Retinal pigment epithelial cell (primary cell): ENCODE measurements at regions not wholly inside any gene's neighbourhood (a gene's known extent, or its start where the extent isn't known, plus 50 kb on each side); places are given as distances from the start of the nearest gene placed in this dataset.

Source experiments
- DNase-seq: peaks from one replicate; pipeline ENCODE4 v3.0.0-alpha.2; 2010; ENCODE audit warnings: low read depth
- H3K4me3 ChIP-seq: 2 replicates; pipeline ENCODE4 v1.5.1; 2011; ENCODE audit warnings: mild to moderate bottlenecking, low read length, control low read depth, moderate library complexity
- TF ChIP-seq, protein P1 (sequence below): conservative IDR thresholded peaks from 2 replicates; pipeline ENCODE4 v1.5.1; 2011; ENCODE audit warnings: low read depth, low read length, control low read depth, inconsistent platforms

DNA sequence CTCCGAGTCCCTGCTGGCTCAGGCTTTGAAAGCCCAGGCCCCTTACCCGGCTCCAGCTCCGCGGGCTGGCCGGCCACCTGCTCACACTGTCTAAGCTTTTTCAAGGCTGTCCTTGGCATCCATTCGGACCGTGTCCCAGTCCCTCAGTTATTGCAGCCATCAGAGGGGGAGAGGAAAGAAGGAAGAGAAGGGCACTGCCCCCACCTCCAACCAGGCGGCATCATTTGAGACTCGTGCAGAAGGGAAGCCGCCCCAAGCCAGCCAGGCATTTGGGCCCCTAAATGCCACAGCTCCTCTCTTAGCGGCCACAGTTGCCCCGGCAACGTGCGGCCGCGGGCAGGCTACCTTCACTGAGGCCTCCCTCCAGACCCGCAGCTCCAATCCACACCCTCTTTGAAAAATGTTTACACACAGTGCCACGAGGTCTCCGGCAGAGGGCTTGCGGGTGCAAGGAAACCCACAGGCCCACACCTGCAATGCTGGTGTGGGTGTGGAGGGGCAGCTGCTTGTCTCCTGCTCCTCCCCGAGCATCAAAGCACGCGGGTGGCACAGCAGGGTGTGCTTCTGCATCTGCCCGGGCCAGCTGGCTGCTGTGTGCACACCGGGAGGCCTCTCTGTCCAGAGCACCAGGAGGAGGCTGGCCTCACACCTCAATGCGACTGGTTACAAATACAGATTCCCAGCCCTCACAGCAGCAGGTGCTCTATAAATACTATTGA, 124.4 kb downstream of the CTTN start:
- TF ChIP-seq, protein P1, sequence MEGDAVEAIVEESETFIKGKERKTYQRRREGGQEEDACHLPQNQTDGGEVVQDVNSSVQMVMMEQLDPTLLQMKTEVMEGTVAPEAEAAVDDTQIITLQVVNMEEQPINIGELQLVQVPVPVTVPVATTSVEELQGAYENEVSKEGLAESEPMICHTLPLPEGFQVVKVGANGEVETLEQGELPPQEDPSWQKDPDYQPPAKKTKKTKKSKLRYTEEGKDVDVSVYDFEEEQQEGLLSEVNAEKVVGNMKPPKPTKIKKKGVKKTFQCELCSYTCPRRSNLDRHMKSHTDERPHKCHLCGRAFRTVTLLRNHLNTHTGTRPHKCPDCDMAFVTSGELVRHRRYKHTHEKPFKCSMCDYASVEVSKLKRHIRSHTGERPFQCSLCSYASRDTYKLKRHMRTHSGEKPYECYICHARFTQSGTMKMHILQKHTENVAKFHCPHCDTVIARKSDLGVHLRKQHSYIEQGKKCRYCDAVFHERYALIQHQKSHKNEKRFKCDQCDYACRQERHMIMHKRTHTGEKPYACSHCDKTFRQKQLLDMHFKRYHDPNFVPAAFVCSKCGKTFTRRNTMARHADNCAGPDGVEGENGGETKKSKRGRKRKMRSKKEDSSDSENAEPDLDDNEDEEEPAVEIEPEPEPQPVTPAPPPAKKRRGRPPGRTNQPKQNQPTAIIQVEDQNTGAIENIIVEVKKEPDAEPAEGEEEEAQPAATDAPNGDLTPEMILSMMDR: peak; percentile 35
- DNase-seq: no peak
- H3K4me3 ChIP-seq: no peak overlapping the region

DNA sequence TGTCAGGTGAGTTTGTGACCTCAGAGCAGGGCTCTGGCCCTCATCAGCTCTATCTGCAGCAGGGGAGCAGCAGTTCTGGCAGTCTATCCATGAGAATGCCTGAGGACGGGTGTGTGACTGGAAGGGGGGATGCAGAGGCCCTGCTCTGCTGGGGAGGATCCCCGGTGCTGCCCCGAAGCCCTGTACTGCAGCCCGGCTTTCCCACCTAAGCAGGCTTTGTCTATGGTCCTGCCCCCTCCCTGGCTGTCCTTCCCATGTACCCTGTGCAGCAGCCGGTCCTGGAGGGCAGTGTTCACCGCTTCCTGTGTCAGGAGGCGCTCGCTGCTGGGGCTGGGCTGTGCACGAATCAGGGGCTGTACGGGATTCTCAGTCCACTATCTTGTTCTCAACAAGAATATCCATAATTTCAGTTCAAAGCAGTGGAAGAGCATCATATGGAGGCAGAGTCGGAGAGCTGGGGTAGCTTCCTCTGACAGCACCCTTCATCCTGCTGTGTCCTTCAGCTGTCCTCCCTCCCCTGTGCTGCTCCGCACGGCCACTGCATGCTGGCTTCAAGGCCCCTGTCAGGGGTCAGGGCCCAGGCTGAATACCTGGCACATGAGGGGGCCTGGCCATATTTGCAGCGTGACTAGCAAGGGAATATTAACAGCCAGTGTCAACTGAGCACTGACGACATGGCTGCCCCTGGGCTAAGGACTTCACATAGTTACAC, 125.2 kb downstream of the CTTN start:
- TF ChIP-seq, protein P1: no peak
- DNase-seq: no peak
- no peak overlapping the region for H3K4me3 ChIP-seq

DNA sequence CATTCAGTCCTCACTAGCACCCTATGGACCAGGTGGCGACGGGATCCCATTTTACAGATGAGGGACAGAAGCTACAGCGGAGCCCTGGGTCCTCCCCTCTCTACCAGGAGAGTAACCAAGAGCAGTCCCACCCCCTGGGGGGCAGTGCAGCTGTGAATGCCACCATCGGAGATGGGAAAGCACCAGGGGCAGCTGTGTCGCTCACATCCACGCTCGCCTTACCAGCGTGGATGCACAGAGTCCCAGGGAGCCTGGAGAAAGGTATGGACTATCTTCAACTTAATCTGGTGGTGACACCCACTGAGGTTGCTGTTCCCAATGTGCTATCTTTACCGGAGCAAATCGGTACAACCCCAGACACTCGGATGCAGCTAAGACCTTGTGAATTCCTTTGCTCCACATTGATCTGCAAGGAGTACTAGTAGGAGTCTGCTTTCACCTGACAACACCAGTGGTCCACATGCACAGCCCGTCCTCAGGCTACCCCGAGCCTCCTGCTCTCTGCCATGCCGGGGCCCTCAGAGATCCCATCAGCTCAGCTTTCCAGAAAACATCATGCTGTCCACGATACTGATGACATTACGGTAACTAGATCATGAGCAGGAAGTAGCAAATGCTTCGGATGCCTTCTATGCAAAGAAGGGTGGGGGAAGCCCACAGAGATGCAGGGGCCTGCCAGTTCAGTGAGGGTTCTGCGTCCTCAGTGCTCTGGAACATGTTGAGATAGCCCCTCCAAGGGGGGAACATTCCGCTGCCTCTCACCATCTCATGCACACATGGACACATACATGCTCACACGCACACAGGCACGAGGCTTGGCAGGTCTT, 126.0 kb downstream of the CTTN start:
- TF ChIP-seq, protein P1: no peak
- DNase-seq: no peak
- no peak overlapping the region for H3K4me3 ChIP-seq

DNA sequence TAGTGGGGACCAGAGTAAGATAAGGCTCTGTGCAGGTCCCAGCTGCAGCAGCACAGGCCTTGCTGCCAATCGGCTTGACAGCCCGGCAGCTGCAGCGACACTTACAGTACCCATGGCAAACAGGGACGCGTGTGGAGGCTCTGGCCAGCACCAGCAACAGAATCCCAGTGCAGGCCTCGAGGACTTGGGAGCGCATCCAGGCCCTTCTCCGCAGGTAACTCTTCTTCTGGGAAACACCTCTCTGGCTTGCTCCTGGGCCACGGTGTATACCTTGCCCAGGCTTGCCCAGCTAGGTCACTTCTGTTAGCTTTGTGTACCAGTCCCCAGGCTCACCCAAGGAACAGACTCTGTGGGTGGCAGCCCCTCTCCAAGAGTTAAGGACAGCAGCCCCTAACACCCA, 126.7 kb downstream of the CTTN start:
- no peak for DNase-seq
- H3K4me3 ChIP-seq: no peak overlapping the region
- TF ChIP-seq, protein P1: no peak

DNA sequence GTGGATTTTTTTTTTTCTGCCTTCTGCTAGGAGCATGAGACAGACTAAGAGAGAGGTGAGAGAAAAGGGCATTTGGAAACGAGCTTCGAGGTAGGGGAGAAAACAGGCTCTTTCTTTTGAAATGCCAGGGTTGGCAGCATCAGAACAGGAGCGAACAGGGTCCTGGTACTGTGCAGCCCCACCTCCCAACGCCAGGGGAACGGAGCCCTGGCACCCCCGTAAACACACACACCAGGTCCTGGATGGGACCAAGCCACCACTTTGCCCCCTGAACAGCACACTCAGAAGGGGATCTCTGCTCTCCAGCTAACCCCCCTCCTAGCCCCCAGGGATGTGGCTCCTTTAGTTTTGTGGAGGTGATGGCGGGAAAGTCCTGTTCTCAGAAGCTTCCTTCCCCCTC, 127.1 kb downstream of the CTTN start:
- TF ChIP-seq, protein P1: no peak
- no peak overlapping the region for H3K4me3 ChIP-seq
- no peak for DNase-seq

DNA sequence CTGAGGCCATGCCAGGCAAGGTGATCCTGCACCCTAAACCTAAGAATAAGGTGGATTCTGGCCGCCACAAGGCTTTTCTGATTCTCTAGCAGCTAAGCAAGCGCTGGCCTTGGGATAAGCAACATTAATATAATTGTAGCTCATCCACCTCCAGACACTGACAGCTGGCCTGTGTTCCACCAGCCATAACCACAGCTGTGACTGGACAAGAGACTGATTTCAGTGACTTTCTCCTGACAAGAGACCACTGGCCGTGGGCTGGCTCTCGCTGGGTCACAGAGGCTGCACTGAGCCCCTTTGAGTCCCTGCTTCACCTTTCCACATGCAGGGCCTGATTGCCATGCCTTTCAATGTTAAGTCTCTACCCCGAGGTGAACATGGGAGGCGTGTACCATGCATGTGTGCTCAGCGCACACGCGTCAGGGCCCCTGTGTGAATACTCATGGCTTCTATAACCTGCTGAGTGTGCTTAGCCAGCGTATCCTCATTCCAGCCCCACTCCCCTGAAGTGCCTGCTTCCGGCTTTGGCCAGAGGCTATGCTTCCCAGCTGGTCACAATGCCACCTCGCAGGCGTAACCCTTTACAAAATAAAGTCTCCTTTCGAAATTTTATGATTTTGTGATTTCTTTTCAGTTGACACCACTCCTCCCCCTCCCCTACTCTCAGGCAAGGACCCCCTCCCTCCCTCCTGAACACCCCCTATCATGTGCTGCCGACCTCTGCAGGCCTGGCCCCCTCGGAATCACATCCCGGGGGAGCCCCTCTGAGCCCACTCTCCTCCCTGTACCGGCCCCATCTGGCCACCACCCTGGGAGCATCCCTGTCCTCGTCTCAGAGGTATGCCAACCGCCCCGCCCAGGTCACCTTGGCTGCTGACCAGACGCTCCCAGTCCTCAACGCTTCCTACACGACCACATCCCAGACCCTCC, 128.1 kb downstream of the CTTN start:
- H3K4me3 ChIP-seq: no peak overlapping the region
- TF ChIP-seq, protein P1: no peak
- no peak for DNase-seq
